Stimulated activated CD8-positive, alpha-beta memory T cell treated with anti-CD3 and anti-CD28 coated beads, Interleukin-2, amount 100 ng/mL, for 48 hours (primary cell): ENCODE measurements at regions not wholly inside any gene's neighbourhood (a gene's known extent, or its start where the extent isn't known, plus 50 kb on each side); places are given as distances from the start of the nearest gene placed in this dataset.
"Not testable (repeated sequence)": the region's sequence is repeated elsewhere in the genome, so short reads cannot be mapped to it uniquely, and the experiment has no call there.

Source experiments
- DNase-seq, 2 donors: peaks; one replicate each; pipeline ENCODE4 v3.0.0-alpha.2; 2020; ENCODE audit warnings: low read depth in 2 of 2

- DNase-seq: not testable (repeated sequence)
Measured at GRCh38 chr2:176922545-176922944, 290.0 kb upstream of the HNRNPA3 start.

GRCh38 chr2:176923205-176923604, 289.4 kb upstream of the HNRNPA3 start:
- no peak for DNase-seq

- no peak for DNase-seq
Measured at GRCh38 chr2:176924909-176925534, 287.6 kb upstream of the HNRNPA3 start.

- DNase-seq: no peak
Measured at GRCh38 chr2:176926453-176926852, 286.1 kb upstream of the HNRNPA3 start.

- DNase-seq: not testable (repeated sequence)
Measured at GRCh38 chr2:176929387-176929786, 283.2 kb upstream of the HNRNPA3 start.

- DNase-seq: no peak
Measured at GRCh38 chr2:176931588-176932563, 280.7 kb upstream of the HNRNPA3 start.

GRCh38 chr2:176934131-176934530, 278.5 kb upstream of the HNRNPA3 start:
- DNase-seq: no peak

GRCh38 chr2:176934869-176935415, 277.7 kb upstream of the HNRNPA3 start:
- DNase-seq: no peak

GRCh38 chr2:176935543-176936102, 277.0 kb upstream of the HNRNPA3 start:
- no peak for DNase-seq

- DNase-seq: no peak
Measured at GRCh38 chr2:176936410-176936809, 276.2 kb upstream of the HNRNPA3 start.

GRCh38 chr2:176944998-176945397, 267.6 kb upstream of the HNRNPA3 start:
- no peak for DNase-seq

GRCh38 chr2:176947754-176948153, 264.8 kb upstream of the HNRNPA3 start:
- no peak for DNase-seq

GRCh38 chr2:176951218-176951617, 261.4 kb upstream of the HNRNPA3 start:
- DNase-seq: not testable (repeated sequence)

- DNase-seq: no peak
Measured at GRCh38 chr2:176956791-176957190, 255.8 kb upstream of the HNRNPA3 start.

GRCh38 chr2:176959614-176960013, 253.0 kb upstream of the HNRNPA3 start:
- DNase-seq: no peak

GRCh38 chr2:176960061-176960460, 252.5 kb upstream of the HNRNPA3 start:
- no peak for DNase-seq

- no peak for DNase-seq
Measured at GRCh38 chr2:176960736-176961520, 251.7 kb upstream of the HNRNPA3 start.

GRCh38 chr2:176961775-176962619, 250.6 kb upstream of the HNRNPA3 start:
- no peak for DNase-seq

- DNase-seq: no peak
Measured at GRCh38 chr2:176963568-176964287, 248.9 kb upstream of the HNRNPA3 start.

- no peak for DNase-seq
Measured at GRCh38 chr2:176967911-176968450, 244.6 kb upstream of the HNRNPA3 start.
